Neural progenitor cell (in vitro differentiated cells): ENCODE measurements at regions not wholly inside any gene's neighbourhood (a gene's known extent, or its start where the extent isn't known, plus 50 kb on each side); places are given as distances from the start of the nearest gene placed in this dataset.

Source experiments
- DNase-seq: peaks from one replicate; pipeline ENCODE4 v3.0.0-alpha.2; 2016; ENCODE audit warnings: low spot score
- H2AFZ ChIP-seq: fragments of 200-600 bp; sonication (generic); replicated peaks from 2 replicates; pipeline ENCODE4 v1.6.1; 2016; ENCODE audit warnings: antibody characterized with exemption
- H3F3A ChIP-seq: fragments of 200-600 bp; sonication (generic); 2 replicates; pipeline ENCODE4 v1.6.1; 2016; ENCODE audit warnings: antibody characterized with exemption, low read depth
- H3K27ac ChIP-seq: fragments of 200-600 bp; sonication (generic); 2 replicates; pipeline ENCODE4 v1.5.1; 2016; ENCODE audit warnings: mild to moderate bottlenecking
- H3K27me3 ChIP-seq: fragments of 200-600 bp; sonication (generic); 2 replicates; pipeline ENCODE4 v1.6.1; 2016; ENCODE audit warnings: mild to moderate bottlenecking, moderate library complexity
- H3K36me3 ChIP-seq: fragments of 200-600 bp; sonication (generic); 2 replicates; pipeline ENCODE4 v1.5.1; 2016
- H3K4me1 ChIP-seq: fragments of 200-600 bp; sonication (generic); 2 replicates; pipeline ENCODE4 v1.6.1; 2016; ENCODE audit warnings: mixed run types
- H3K4me2 ChIP-seq: fragments of 200-600 bp; sonication (generic); 2 replicates; pipeline ENCODE4 v1.6.1; 2016
- H3K4me3 ChIP-seq: fragments of 200-600 bp; sonication (generic); 2 replicates; pipeline ENCODE4 v1.5.1; 2016
- H3K79me2 ChIP-seq: fragments of 200-600 bp; sonication (generic); 2 replicates; pipeline ENCODE4 v1.6.1; 2016; ENCODE audit warnings: low read depth
- H3K9ac ChIP-seq: fragments of 200-600 bp; sonication (generic); 2 replicates; pipeline ENCODE4 v1.6.1; 2016
- H3K9me3 ChIP-seq: fragments of 200-600 bp; sonication (generic); 2 replicates; pipeline ENCODE4 v1.5.1; 2016; ENCODE audit warnings: low read depth
- H4K20me1 ChIP-seq: fragments of 200-600 bp; sonication (generic); 2 replicates; pipeline ENCODE4 v1.6.1; 2016; ENCODE audit warnings: low read depth
- H3K27ac Mint-ChIP-seq: 3 replicates; pipeline ENCODE4 v1.8.0; 2021; ENCODE audit warnings: mixed read lengths
- H3K27me3 Mint-ChIP-seq: 2 replicates; pipeline ENCODE4 v1.8.0; 2022; ENCODE audit warnings: low read depth, mild to moderate bottlenecking, inconsistent platforms, moderate library complexity, mixed read lengths; ENCODE audit not compliant: insufficient read depth
- H3K36me3 Mint-ChIP-seq: 3 replicates; pipeline ENCODE4 v1.8.0; 2021; ENCODE audit warnings: mixed read lengths
- H3K4me1 Mint-ChIP-seq: 3 replicates; pipeline ENCODE4 v1.8.0; 2021; ENCODE audit warnings: mixed read lengths
- H3K4me3 Mint-ChIP-seq: 3 replicates; pipeline ENCODE4 v1.8.0; 2021; ENCODE audit warnings: mild to moderate bottlenecking, moderate library complexity, mixed read lengths
- H3K9me3 Mint-ChIP-seq: 3 replicates; pipeline ENCODE4 v1.8.0; 2020; ENCODE audit warnings: mixed read lengths
- CTCF ChIP-seq: fragments of 200-600 bp; sonication (generic); IDR thresholded peaks from 2 replicates; pipeline ENCODE4 v1.5.1; 2017; ENCODE audit warnings: antibody characterized with exemption, mild to moderate bottlenecking
- EZH2 ChIP-seq: fragments of 200-600 bp; sonication (generic); IDR thresholded peaks from 2 replicates; pipeline ENCODE4 v1.6.1; 2017; ENCODE audit warnings: antibody characterized with exemption, mild to moderate bottlenecking, moderate library complexity
- EZH2phosphoT487 ChIP-seq: fragments of 200-600 bp; sonication (generic); IDR thresholded peaks from 2 replicates; pipeline ENCODE4 v1.6.1; 2017; ENCODE audit warnings: antibody characterized with exemption

GRCh38 chr1:209370241-209370995 lies 213.1 kb upstream of the CAMK1G start:
- DNase-seq: no peak
- no peak overlapping the region for H3K9ac ChIP-seq
- H3K27ac ChIP-seq: no peak overlapping the region
- peaks cover 4% of the 10 kb centered on the region for H3F3A ChIP-seq
- H3K4me1 ChIP-seq: peaks cover 6% of the 10 kb centered on the region
- H3K36me3 ChIP-seq: no peaks in the 10 kb centered on the region
- Mint-ChIP-seq H3K4me1 (peaks cover 6% of the 10 kb centered on the region), H3K36me3 (no peaks in the 10 kb centered on the region), H3K27ac (no peak overlapping the region), H3K9me3 (no peaks in the 10 kb centered on the region), H3K4me3 (no peak overlapping the region), H3K27me3 (no peaks in the 10 kb centered on the region)
- no peaks in the 10 kb centered on the region for H3K79me2 ChIP-seq
- TF ChIP-seq CTCF (no peak), EZH2phosphoT487 (no peak), EZH2 (no peak)
- H4K20me1 ChIP-seq: no peaks in the 10 kb centered on the region
- no peak overlapping the region for H2AFZ ChIP-seq
- H3K9me3 ChIP-seq: no peaks in the 10 kb centered on the region
- no peak overlapping the region for H3K4me2 ChIP-seq
- H3K4me3 ChIP-seq: no peak overlapping the region
- H3K27me3 ChIP-seq: no peaks in the 10 kb centered on the region

- Histone ChIP-seq H3F3A (peaks cover 10% of the 10 kb centered on the region), H3K27ac (no peak overlapping the region), H3K79me2 (no peaks in the 10 kb centered on the region), H3K4me3 (no peak overlapping the region), H2AFZ (no peak overlapping the region), H3K9ac (no peak overlapping the region), H3K4me2 (no peak overlapping the region), H3K27me3 (no peaks in the 10 kb centered on the region), H4K20me1 (no peaks in the 10 kb centered on the region), H3K4me1 (peaks cover 25% of the 10 kb centered on the region), H3K9me3 (no peaks in the 10 kb centered on the region), H3K36me3 (no peaks in the 10 kb centered on the region)
- Mint-ChIP-seq H3K4me3 (no peak overlapping the region), H3K36me3 (no peaks in the 10 kb centered on the region), H3K27me3 (peaks cover 4% of the 10 kb centered on the region), H3K27ac (no peak overlapping the region), H3K9me3 (no peaks in the 10 kb centered on the region), H3K4me1 (peaks cover 14% of the 10 kb centered on the region)
- no peak for TF ChIP-seq EZH2
- TF ChIP-seq CTCF: no peak
- no peak for TF ChIP-seq EZH2phosphoT487
- no peak for DNase-seq
These were observed 208.4 kb upstream of the CAMK1G start for GRCh38 chr1:209375097-209375496.

GRCh38 chr1:209375671-209376365 lies 207.7 kb upstream of the CAMK1G start:
- peaks cover 14% of the 10 kb centered on the region for H3K4me1 Mint-ChIP-seq
- Histone ChIP-seq H3K9me3 (no peaks in the 10 kb centered on the region), H3K9ac (no peak overlapping the region), H3K4me2 (no peak overlapping the region), H4K20me1 (no peaks in the 10 kb centered on the region), H3K4me3 (no peak overlapping the region), H3K36me3 (no peaks in the 10 kb centered on the region), H3K4me1 (peaks cover 25% of the 10 kb centered on the region), H3F3A (peaks cover 10% of the 10 kb centered on the region), H3K79me2 (no peaks in the 10 kb centered on the region), H2AFZ (no peak overlapping the region), H3K27me3 (no peaks in the 10 kb centered on the region), H3K27ac (no peak overlapping the region)
- no peak overlapping the region for H3K4me3 Mint-ChIP-seq
- H3K36me3 Mint-ChIP-seq: no peaks in the 10 kb centered on the region
- DNase-seq: peak; percentile 38
- peaks cover 4% of the 10 kb centered on the region for H3K27me3 Mint-ChIP-seq
- TF ChIP-seq EZH2: no peak
- no peak for TF ChIP-seq CTCF
- TF ChIP-seq EZH2phosphoT487: no peak
- no peak overlapping the region for H3K27ac Mint-ChIP-seq
- no peaks in the 10 kb centered on the region for H3K9me3 Mint-ChIP-seq
